Transverse colon (tissue), 4 donors: ENCODE measurements at regions not wholly inside any gene's neighbourhood (a gene's known extent, or its start where the extent isn't known, plus 50 kb on each side); places are given as distances from the start of the nearest gene placed in this dataset.

Experiments used
- CTCF ChIP-seq, 5 experiments: fragments of 200-600 bp in 3 of 5; fragments of 450-650 bp in 2 of 5; sonication (generic) in 3 of 5; IDR thresholded peaks; 1 replicate in 2 of 5; 2 replicates in 3 of 5; pipeline ENCODE4 v1.5.1; 2016 to 2017; ENCODE audit warnings: antibody characterized with exemption in 5 of 5, inconsistent platforms in 3 of 5, mild to moderate bottlenecking in 2 of 5, moderate library complexity in 1 of 5
- POLR2AphosphoS5 ChIP-seq, 3 donors: sonication (generic); formaldehyde crosslinking; IDR thresholded peaks; one replicate each; pipeline ENCODE4 v1.6.1; 2016; ENCODE audit warnings: antibody characterized with exemption in 3 of 3

GRCh38 chr5:18091142-18091541, 456.9 kb downstream of the TAF11L14 start:
- TF ChIP-seq CTCF (IDR thresholded peaks at IDR 0.05), result no peak
- TF ChIP-seq POLR2AphosphoS5 (IDR thresholded peaks at IDR 0.05), result no peak
